HuH-7.5 (cell line): ENCODE measurements at regions not wholly inside any gene's neighbourhood (a gene's known extent, or its start where the extent isn't known, plus 50 kb on each side); places are given as distances from the start of the nearest gene placed in this dataset.
"Not testable (repeated sequence)": the region's sequence is repeated elsewhere in the genome, so short reads cannot be mapped to it uniquely, and the experiment has no call there.

ENCODE experiments used
- DNase-seq: peaks from one replicate; pipeline ENCODE4 v3.0.0; 2011; ENCODE audit warnings: low spot score

GRCh38 chr17:13135506-13135905 lies 117.7 kb upstream of the ELAC2 start:
- no peak for DNase-seq

- no peak for DNase-seq
These were observed 116.2 kb upstream of the ELAC2 start for GRCh38 chr17:13134076-13134475.

- DNase-seq: no peak
These were observed 113.4 kb upstream of the ELAC2 start for GRCh38 chr17:13131225-13131624.

- no peak for DNase-seq
These were observed 111.5 kb upstream of the ELAC2 start for GRCh38 chr17:13129356-13129755.

- DNase-seq: no peak
These were observed 110.8 kb upstream of the ELAC2 start for GRCh38 chr17:13128676-13129075.

- no peak for DNase-seq
These were observed 110.2 kb upstream of the ELAC2 start for GRCh38 chr17:13127921-13128602.

- DNase-seq: no peak
These were observed 103.0 kb upstream of the ELAC2 start for GRCh38 chr17:13120864-13121263.

GRCh38 chr17:13118311-13118710 lies 100.5 kb upstream of the ELAC2 start:
- DNase-seq: no peak

GRCh38 chr17:13117616-13118015 lies 99.8 kb upstream of the ELAC2 start:
- DNase-seq: no peak

GRCh38 chr17:13114601-13115031 lies 96.8 kb upstream of the ELAC2 start:
- DNase-seq: peak; percentile 49

GRCh38 chr17:13113821-13114525 lies 96.1 kb upstream of the ELAC2 start:
- no peak for DNase-seq

GRCh38 chr17:13107676-13108235 lies 89.9 kb upstream of the ELAC2 start:
- DNase-seq: no peak

GRCh38 chr17:13106171-13106570 lies 88.3 kb upstream of the ELAC2 start:
- no peak for DNase-seq

- no peak for DNase-seq
These were observed 86.7 kb upstream of the ELAC2 start for GRCh38 chr17:13104576-13104975.

GRCh38 chr17:13102477-13102876 lies 84.7 kb upstream of the ELAC2 start:
- no peak for DNase-seq

- no peak for DNase-seq
These were observed 82.1 kb upstream of the ELAC2 start for GRCh38 chr17:13099926-13100325.

GRCh38 chr17:13099089-13099735 lies 81.4 kb upstream of the ELAC2 start:
- no peak for DNase-seq

GRCh38 chr17:13096291-13096690 lies 78.5 kb upstream of the ELAC2 start:
- DNase-seq: no peak

GRCh38 chr17:13092010-13092409 lies 74.2 kb upstream of the ELAC2 start:
- not testable (repeated sequence) for DNase-seq

GRCh38 chr17:13088666-13089065 lies 70.8 kb upstream of the ELAC2 start:
- DNase-seq: no peak

GRCh38 chr17:13087802-13088201 lies 70.0 kb upstream of the ELAC2 start:
- no peak for DNase-seq

GRCh38 chr17:13086142-13086769 lies 68.4 kb upstream of the ELAC2 start:
- no peak for DNase-seq
